RWPE1 (cell line): ENCODE measurements at regions not wholly inside any gene's neighbourhood (a gene's known extent, or its start where the extent isn't known, plus 50 kb on each side); places are given as distances from the start of the nearest gene placed in this dataset.
"Not testable (repeated sequence)": the region's sequence is repeated elsewhere in the genome, so short reads cannot be mapped to it uniquely, and the experiment has no call there.

Source experiments
- CTCF ChIA-PET: fragments of 350-600 bp; sonication (Branson Sonifier 250); formaldehyde crosslinking; extraction: SDS; loops from one replicate; lab custom pipeline; 2021; lab: Yijun Ruan, JAX
- POLR2A ChIA-PET: fragments of 400-600 bp; formaldehyde crosslinking; extraction: SDS; loops from one replicate; lab custom pipeline; 2020; ENCODE audit warnings: antibody characterized with exemption; ENCODE audit not compliant: low non-redundant PET; lab: Yijun Ruan, JAX
- DNase-seq: peaks from one replicate; pipeline ENCODE4 v3.0.0; 2012; ENCODE audit warnings: low spot score
- H3K27ac ChIP-seq: fragments of 450-650 bp; 2 replicates; pipeline ENCODE4 v1.5.1; 2017
- TF ChIP-seq, protein P1 (sequence below): fragments of 450-650 bp; conservative IDR thresholded peaks from 2 replicates; pipeline ENCODE4 v1.5.1; 2017; ENCODE audit warnings: low read depth, mild to moderate bottlenecking

DNA sequence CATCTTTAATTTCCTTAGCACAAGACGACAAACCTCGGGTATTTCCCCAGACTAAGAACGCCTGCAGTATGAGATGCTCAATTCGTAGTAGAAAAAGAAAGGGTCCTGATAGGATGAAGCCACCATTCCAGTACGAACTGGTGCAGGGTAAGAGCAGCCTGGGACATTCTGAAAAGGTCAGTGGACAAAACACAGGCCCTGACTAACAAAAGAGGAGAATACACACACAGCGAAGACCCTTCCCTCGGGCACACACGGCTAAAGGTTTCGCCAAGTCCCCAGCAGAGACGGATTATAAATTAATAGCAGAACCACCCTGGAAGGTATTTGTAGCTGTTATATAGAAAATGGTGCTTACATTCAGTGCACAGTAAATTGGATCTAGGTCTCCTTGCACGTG, 137.6 kb downstream of the SKIDA1 start:
- ChIA-PET CTCF (no interaction called here), POLR2A (no interaction called here)
- TF ChIP-seq, protein P1, sequence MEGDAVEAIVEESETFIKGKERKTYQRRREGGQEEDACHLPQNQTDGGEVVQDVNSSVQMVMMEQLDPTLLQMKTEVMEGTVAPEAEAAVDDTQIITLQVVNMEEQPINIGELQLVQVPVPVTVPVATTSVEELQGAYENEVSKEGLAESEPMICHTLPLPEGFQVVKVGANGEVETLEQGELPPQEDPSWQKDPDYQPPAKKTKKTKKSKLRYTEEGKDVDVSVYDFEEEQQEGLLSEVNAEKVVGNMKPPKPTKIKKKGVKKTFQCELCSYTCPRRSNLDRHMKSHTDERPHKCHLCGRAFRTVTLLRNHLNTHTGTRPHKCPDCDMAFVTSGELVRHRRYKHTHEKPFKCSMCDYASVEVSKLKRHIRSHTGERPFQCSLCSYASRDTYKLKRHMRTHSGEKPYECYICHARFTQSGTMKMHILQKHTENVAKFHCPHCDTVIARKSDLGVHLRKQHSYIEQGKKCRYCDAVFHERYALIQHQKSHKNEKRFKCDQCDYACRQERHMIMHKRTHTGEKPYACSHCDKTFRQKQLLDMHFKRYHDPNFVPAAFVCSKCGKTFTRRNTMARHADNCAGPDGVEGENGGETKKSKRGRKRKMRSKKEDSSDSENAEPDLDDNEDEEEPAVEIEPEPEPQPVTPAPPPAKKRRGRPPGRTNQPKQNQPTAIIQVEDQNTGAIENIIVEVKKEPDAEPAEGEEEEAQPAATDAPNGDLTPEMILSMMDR, result no peak
- H3K27ac ChIP-seq, result no peak overlapping the region
- DNase-seq, result no peak

DNA sequence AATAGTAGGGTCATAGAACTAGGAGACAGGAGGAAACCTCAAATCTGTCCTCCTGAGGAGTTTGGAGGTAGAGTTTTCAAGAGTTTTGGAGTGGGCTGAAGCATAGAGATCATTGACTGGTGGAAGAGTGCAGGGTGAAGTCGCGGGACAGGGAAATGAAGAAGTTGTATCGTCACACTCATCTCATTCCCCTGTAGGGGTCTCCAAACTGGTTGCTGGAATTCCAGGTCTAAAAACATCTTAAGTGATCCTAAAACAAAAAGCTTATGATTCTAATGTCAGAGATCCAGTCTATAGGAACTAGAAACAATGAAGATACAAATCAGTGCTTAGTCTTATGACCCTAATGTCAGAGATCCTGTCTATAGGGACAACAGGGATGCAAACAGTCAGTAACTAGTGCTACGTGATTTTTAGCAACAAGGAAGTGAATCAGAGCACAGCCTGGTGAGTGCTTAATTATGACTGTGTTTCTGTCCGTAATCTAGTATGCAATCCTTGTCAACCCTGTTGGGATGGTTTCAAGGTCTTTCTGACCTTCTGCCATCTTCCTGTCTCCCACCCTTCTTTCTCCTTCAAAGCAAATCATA, 139.4 kb downstream of the SKIDA1 start:
- TF ChIP-seq, protein P1, result no peak
- H3K27ac ChIP-seq, result no peak overlapping the region
- DNase-seq, result no peak
- ChIA-PET CTCF (no interaction called here), POLR2A (no interaction called here)

DNA sequence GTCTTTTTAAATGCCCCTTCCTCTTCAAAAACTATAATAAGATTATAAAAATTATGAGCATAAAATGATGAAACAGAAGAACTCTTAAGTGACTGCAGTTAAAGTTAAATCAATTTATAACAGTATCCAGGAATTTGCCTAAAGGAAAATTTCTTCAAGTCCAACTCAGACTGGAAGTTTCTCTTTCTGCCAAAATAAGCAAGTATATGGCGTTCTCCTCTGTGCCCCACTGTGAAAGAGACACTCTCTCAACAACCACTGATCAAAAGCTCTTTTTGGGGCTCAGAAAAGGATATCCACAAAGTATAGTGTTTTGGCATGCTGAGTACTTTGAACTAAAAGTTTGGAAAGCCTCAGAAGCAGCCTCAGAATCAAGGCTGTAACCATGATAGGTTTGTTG, 139.9 kb downstream of the SKIDA1 start:
- H3K27ac ChIP-seq, result no peak overlapping the region
- TF ChIP-seq, protein P1, result no peak
- CTCF ChIA-PET, result no interaction called here
- POLR2A ChIA-PET, result no interaction called here
- DNase-seq, result no peak

DNA sequence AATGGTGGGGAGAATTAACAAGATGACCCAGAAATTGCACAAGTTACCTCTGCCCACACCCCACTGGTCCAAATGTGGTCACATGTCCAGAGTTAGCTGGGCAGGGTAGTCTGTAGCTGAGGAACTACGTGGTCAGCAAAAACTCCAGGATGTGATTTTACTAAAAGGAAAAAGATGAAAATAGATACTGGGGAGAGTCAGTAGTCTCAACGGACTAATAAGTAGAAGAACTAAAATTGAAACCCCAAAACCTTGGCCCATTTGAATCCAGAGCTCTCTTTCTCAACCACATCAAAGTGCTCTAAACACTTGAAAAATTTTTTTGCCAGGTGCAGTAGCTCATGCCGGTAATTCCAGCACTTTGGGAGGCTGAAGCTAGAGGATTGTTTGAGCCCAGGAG, 146.3 kb downstream of the SKIDA1 start:
- POLR2A ChIA-PET, result no interaction called here
- CTCF ChIA-PET, result no interaction called here

DNA sequence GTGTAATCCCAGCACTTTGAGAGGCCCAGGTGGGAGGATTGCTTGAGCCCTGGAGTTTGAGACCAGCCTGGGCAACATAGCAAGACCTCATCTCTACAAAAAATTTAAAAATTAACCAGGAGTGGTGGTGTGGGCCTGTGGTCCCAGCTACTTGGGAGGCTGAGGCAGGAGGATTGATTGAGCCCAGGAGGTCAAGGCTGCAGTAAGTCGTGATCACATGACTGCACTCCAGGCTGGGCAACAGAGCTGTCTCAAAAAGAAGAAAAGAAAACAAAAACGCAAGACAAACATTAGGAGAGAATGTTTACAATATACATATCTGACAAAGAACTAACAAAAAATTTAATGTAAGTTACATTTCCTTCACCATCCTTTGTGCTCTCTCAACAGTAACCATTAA, 150.2 kb downstream of the SKIDA1 start:
- POLR2A ChIA-PET, H3K27ac ChIP-seq, DNase-seq: not testable (repeated sequence)
- CTCF ChIA-PET, result interaction anchor here (0.6 kb wide), 1 partner anchor 949 kb away, joined by 5 read pairs; no protein-coding TSS in a partner anchor

More for the DNA sequence above, 146.3 kb downstream of the SKIDA1 start:
- DNase-seq, result no peak
- TF ChIP-seq, protein P1, result no peak
- H3K27ac ChIP-seq, result no peak overlapping the region

DNA sequence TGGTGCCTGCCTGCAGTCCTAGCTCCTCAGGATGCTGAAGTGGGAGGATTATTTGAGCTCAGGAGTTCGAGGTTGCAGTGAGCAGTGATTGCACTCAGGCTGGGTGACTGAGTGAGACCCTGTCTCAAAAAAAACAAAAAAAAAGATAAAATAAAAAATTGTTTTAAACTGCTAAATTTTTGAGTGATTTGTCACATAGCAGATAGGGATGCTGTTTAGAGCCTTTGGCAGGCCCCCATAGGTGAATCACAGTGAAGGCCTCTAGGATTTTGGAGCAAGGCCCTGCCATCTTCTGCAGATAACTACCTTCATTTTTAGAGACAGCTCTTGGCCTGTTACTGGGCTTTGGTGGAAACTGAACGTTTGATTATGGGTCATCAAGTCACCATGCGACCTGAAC, 151.6 kb downstream of the SKIDA1 start:
- POLR2A ChIA-PET, DNase-seq, CTCF ChIA-PET: not testable (repeated sequence)
- H3K27ac ChIP-seq, result peak overlapping the region; percentile 91

DNA sequence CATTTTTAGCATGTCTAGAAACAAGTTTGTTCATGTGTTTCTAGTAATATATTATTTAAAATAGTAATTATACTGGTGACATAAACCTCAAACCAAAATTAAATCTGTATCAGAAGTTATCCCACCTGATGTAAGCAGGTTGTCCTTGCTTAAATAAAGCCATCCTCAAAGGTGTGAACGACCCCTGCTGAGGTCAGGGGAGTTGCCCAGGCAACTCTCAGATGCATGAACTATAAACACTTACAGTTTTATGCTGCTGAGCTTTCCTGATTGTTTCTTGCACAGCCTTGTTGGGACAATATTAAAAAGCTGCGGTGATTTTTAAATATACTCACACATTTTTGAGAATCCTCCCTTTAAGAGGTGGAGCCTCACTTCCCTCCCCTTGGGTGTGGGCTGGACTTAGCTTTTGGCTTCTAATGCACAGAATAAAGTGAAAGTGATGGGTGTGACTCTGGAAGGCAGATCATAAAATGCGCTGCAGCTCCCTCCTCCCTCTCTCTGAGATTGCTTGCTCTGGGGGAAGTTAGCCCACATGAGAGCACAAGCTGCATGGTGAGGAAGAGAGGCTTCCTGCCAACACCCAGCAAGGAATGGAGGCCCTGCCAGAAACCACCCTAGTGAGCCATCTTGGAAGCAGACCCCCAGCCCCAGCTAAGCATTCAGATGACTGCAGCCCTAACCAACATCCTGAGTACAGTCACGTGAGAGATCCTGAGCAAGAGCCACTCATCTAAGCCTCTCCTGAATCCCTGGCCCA, 152.7 kb downstream of the SKIDA1 start:
- TF ChIP-seq, protein P1, result no peak
- peak overlapping the region; percentile 91 for H3K27ac ChIP-seq
- peak; percentile 83 for DNase-seq
- ChIA-PET POLR2A (interaction anchor here (0.9 kb wide), 1 partner anchor 9 kb away, joined by 4 read pairs; no protein-coding TSS in a partner anchor), CTCF (no interaction called here)
